ENCODE measurements at regions not wholly inside any gene's neighbourhood (a gene's known extent, or its start where the extent isn't known, plus 50 kb on each side); places are given as distances from the start of the nearest gene placed in this dataset.

DNA sequence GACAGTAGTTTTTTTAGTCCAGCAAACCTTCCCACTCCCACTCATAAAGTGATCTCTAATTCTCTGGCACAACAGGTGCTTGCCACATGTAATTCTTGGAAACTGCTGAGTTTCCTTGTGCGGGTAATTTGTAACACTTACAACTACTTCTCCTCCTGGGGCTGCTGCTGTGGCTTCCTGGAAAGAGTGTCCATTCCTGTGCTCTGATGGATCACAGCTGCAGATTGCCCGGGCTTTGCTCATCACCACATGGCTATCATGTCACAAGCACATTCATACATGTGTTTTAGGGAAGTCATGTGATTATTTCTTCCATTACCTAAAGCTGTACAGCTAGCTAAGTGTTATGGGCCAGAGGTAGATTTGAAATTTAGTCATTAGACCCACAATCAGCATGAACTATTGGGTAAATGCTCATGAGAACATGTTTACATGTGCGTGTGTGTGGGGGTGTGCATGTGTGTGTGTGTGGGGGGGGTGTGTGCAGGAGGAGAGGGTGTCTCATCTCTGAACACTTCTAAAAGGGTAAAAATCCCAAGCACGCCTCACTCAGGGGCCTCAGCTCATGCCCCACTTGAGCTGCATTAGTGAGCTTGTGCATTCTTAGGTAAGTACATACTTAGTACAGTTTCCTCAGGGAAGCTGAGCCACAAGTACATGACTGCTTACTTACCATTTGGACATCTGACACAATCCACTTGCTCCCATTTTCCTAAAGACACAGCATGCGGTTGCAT, 118.1 kb upstream of the CCDC112 start:
- DNase-seq (ENCODE audit: low read depth), result peak; percentile 83
- H3K4me3 ChIP-seq (replicated peaks; ENCODE audit: low read depth, low read length), result no peak overlapping the region
- TF ChIP-seq, protein P1, sequence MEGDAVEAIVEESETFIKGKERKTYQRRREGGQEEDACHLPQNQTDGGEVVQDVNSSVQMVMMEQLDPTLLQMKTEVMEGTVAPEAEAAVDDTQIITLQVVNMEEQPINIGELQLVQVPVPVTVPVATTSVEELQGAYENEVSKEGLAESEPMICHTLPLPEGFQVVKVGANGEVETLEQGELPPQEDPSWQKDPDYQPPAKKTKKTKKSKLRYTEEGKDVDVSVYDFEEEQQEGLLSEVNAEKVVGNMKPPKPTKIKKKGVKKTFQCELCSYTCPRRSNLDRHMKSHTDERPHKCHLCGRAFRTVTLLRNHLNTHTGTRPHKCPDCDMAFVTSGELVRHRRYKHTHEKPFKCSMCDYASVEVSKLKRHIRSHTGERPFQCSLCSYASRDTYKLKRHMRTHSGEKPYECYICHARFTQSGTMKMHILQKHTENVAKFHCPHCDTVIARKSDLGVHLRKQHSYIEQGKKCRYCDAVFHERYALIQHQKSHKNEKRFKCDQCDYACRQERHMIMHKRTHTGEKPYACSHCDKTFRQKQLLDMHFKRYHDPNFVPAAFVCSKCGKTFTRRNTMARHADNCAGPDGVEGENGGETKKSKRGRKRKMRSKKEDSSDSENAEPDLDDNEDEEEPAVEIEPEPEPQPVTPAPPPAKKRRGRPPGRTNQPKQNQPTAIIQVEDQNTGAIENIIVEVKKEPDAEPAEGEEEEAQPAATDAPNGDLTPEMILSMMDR (IDR thresholded peaks at IDR 0.05; ENCODE audit: low read length, missing control alignments), result no peak

DNA sequence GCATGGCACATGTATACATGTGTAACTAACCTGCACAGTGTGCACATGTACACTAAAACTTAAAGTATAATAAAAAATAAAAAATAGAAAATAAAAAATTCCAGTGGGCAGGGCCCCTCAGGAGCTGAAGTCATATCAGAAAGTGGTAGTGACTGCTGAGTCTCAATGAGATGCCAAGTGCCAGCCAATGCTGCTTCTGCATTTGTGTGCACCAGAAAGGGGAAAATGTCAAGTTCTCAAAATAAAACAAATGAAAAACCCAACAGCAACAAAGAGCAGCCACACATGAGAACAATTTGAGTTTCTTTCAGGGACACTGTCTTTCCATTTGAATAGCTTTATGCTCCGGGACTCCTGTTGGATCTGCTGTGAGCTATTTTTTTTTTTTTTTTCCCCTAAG, 117.2 kb upstream of the CCDC112 start:
- DNase-seq (ENCODE audit: low read depth), result no peak
- no peak overlapping the region for H3K4me3 ChIP-seq (replicated peaks; ENCODE audit: low read depth, low read length)
- TF ChIP-seq, protein P1 (IDR thresholded peaks at IDR 0.05; ENCODE audit: low read length, missing control alignments), result no peak

DNA sequence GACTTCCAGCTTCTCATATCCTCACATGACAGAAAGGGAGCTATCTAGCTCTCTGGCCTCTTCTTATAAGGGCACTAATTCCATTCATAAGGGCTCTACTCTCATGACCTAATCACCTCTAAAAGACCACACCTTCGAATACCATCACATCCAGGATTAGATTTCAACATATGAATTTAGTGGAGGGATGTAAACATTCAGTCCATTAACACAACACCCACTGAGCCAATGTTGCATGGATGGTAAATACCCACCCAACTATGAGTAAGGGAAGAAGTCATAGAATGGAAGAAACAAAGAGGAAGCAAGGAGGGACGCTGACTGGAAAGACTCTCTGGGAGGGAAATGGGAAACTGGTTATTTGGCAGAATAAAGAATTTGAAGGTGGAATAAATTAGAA, 112.6 kb upstream of the CCDC112 start:
- H3K4me3 ChIP-seq (replicated peaks; ENCODE audit: low read depth, low read length), result no peak overlapping the region
- TF ChIP-seq, protein P1 (IDR thresholded peaks at IDR 0.05; ENCODE audit: low read length, missing control alignments), result no peak
- no peak for DNase-seq (ENCODE audit: low read depth)

DNA sequence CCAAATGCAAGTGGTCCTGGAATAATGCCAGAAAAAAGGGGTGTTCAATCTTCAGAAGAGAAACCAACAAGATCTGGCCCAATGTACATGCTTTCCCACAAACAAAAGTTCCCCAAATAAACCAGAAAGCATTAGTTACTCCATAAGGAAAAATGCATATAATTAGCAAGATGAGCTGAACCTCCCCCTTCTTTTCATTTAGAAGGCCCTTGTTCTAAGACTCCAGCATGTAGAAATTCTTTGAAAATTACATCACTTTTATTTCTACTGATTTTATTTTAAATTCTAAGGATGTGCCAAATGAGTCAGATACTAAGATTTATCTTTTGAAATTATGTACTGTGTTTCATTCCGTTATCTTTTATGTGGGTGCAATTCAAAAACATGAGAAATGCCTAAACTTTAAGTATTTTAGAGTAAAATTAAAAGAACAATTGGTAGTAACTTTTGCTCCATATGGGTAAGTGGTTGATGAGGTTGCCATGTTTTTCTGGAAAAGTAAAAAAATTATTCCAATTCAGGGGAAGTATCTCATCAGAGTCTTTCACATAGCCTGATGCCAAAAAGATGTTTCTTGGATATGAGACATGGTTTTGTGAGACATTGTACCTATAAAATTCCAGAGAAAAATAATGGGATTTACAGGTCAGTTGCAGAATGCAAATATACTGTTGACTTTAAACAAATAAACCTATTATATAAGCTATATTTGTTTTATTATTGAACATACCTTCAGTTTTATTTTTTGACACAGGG, 106.5 kb upstream of the CCDC112 start:
- no peak overlapping the region for H3K4me3 ChIP-seq (replicated peaks; ENCODE audit: low read depth, low read length)
- peak; percentile 75 for DNase-seq (ENCODE audit: low read depth)
- TF ChIP-seq, protein P1 (IDR thresholded peaks at IDR 0.05; ENCODE audit: low read length, missing control alignments), result no peak

DNA sequence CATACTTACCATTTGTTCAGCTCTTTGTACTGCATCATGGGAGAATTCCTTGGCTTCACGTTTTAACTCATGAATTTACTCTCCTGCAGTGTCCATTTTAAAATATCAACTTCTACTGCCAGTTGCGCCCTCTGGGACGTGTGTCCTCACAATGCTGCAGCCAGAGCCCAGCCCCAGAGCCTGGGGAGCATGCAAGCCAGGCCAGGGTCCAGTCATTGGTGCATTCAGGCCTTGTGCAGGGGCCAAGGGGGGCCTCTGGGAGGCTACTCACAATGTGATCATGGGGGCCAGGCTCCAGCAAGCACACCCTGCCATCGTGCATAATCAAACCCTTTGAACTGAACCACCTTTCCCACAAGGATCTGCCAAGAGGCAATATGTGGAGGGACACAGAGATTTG, 105.6 kb upstream of the CCDC112 start:
- DNase-seq (ENCODE audit: low read depth), result no peak
- H3K4me3 ChIP-seq (replicated peaks; ENCODE audit: low read depth, low read length), result no peak overlapping the region
- TF ChIP-seq, protein P1 (IDR thresholded peaks at IDR 0.05; ENCODE audit: low read length, missing control alignments), result no peak

DNA sequence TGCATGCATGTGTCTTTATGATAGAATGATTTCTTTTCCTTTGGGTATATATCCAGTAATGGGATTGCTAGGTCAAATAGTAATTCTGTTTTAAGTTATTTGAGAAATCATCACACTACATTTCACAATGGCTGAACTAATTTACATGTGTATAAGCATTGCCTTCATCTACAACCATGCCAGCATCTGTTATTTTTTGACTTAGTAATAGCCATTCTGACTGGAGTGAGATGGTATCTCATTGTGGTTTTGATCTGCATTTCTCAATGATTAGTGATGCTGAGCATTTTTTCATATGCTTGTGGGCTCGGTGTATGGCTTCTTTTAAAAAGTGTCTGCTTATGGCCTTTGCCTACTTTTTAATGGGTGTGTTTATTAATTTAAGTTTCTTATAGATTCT, 102.3 kb upstream of the CCDC112 start:
- TF ChIP-seq, protein P1 (IDR thresholded peaks at IDR 0.05; ENCODE audit: low read length, missing control alignments), result no peak
- H3K4me3 ChIP-seq (replicated peaks; ENCODE audit: low read depth, low read length), result no peak overlapping the region
- peak; percentile 85 for DNase-seq (ENCODE audit: low read depth)

Measured in fibroblast of pulmonary artery (primary cell).